ENCODE measurements at regions not wholly inside any gene's neighbourhood (a gene's known extent, or its start where the extent isn't known, plus 50 kb on each side); places are given as distances from the start of the nearest gene placed in this dataset.

GRCh38 chr6:94570581-94570980 is 1006.8 kb upstream of the MANEA start:
- TF ChIP-seq CTCF (IDR thresholded peaks at IDR 0.05 in 4 of 5, conservative IDR thresholded peaks at IDR 0.05 in 1 of 5) (no peak), POLR2A (IDR thresholded peaks at IDR 0.05) (no peak)

All from gastrocnemius medialis (tissue), 4 donors.